HG03565 (cell line): ENCODE measurements at regions not wholly inside any gene's neighbourhood (a gene's known extent, or its start where the extent isn't known, plus 50 kb on each side); places are given as distances from the start of the nearest gene placed in this dataset.
"Not testable (repeated sequence)": the region's sequence is repeated elsewhere in the genome, so short reads cannot be mapped to it uniquely, and the experiment has no call there.

Source experiments
- ATAC-seq: cut with Tn5 transposase; IDR thresholded peaks from one replicate; pipeline ENCODE4 v1.9.1; 2021; ENCODE audit warnings: mild to moderate bottlenecking, moderate library complexity; ENCODE audit not compliant: unreplicated experiment

- ATAC-seq = no peak
These were observed 117.8 kb upstream of the CST7 start for GRCh38 chr20:24831232-24831631.

- no peak for ATAC-seq
These were observed 116.6 kb upstream of the CST7 start for GRCh38 chr20:24832518-24832917.

GRCh38 chr20:24833592-24833991, 115.5 kb upstream of the CST7 start:
- ATAC-seq = no peak

GRCh38 chr20:24834310-24834709, 114.8 kb upstream of the CST7 start:
- no peak for ATAC-seq

GRCh38 chr20:24835195-24835594, 113.9 kb upstream of the CST7 start:
- no peak for ATAC-seq

- ATAC-seq = no peak
These were observed 113.0 kb upstream of the CST7 start for GRCh38 chr20:24836041-24836533.

GRCh38 chr20:24836661-24837299, 112.3 kb upstream of the CST7 start:
- ATAC-seq = no peak

GRCh38 chr20:24837781-24838450, 111.2 kb upstream of the CST7 start:
- ATAC-seq = no peak

GRCh38 chr20:24838546-24839535, 110.2 kb upstream of the CST7 start:
- no peak for ATAC-seq

GRCh38 chr20:24840121-24840713, 108.9 kb upstream of the CST7 start:
- no peak for ATAC-seq

GRCh38 chr20:24842274-24842917, 106.7 kb upstream of the CST7 start:
- ATAC-seq = no peak

GRCh38 chr20:24842918-24843715, 106.0 kb upstream of the CST7 start:
- ATAC-seq = peak; percentile 91

GRCh38 chr20:24850176-24850575, 98.9 kb upstream of the CST7 start:
- no peak for ATAC-seq

- no peak for ATAC-seq
These were observed 97.6 kb upstream of the CST7 start for GRCh38 chr20:24851346-24852019.

GRCh38 chr20:24853916-24854315, 95.2 kb upstream of the CST7 start:
- no peak for ATAC-seq

- ATAC-seq = no peak
These were observed 93.2 kb upstream of the CST7 start for GRCh38 chr20:24855848-24856247.

GRCh38 chr20:24858500-24858899, 90.6 kb upstream of the CST7 start:
- ATAC-seq = not testable (repeated sequence)

- ATAC-seq = no peak
These were observed 89.5 kb upstream of the CST7 start for GRCh38 chr20:24859539-24859938.

GRCh38 chr20:24862186-24862585, 86.9 kb upstream of the CST7 start:
- no peak for ATAC-seq
